MCF 10A (cell line): ENCODE measurements at regions not wholly inside any gene's neighbourhood (a gene's known extent, or its start where the extent isn't known, plus 50 kb on each side); places are given as distances from the start of the nearest gene placed in this dataset.

Experiments
- BruUV-seq: library from RNA; stranded (reverse); fragments of 400-500 nt; replicated peaks from 2 replicates; lab custom pipeline; 2021; lab: Mats Ljungman, UMichigan
- CTCF ChIA-PET: fragments of 300-600 bp; sonication (Branson Sonifier 250); formaldehyde crosslinking; extraction: SDS; loops from one replicate; lab custom pipeline; 2021; ENCODE audit warnings: antibody characterized with exemption, inconsistent platforms; lab: Yijun Ruan, JAX
- POLR2A ChIA-PET: fragments of 300-600, 350-650 bp; sonication (Branson Sonifier 250); formaldehyde crosslinking; extraction: SDS; loops from one replicate; lab custom pipeline; 2020; ENCODE audit warnings: antibody characterized with exemption, inconsistent platforms; lab: Yijun Ruan, JAX
- DNase-seq: peaks from one replicate; pipeline ENCODE4 v3.0.0-alpha.2; 2018; ENCODE audit not compliant: unreplicated experiment
- H3K27ac Mint-ChIP-seq: one replicate; pipeline ENCODE4 v1.8.0; 2022; ENCODE audit warnings: mild to moderate bottlenecking, low read depth, mixed read lengths; ENCODE audit not compliant: unreplicated experiment
- H3K27me3 Mint-ChIP-seq: one replicate; pipeline ENCODE4 v1.8.0; 2022; ENCODE audit warnings: mixed read lengths; ENCODE audit not compliant: insufficient read depth, unreplicated experiment
- H3K36me3 Mint-ChIP-seq: one replicate; pipeline ENCODE4 v1.8.0; 2022; ENCODE audit warnings: mild to moderate bottlenecking, moderate library complexity, mixed read lengths; ENCODE audit not compliant: insufficient read depth, unreplicated experiment
- H3K4me1 Mint-ChIP-seq: one replicate; pipeline ENCODE4 v1.8.0; 2022; ENCODE audit warnings: mixed read lengths; ENCODE audit not compliant: insufficient read depth, unreplicated experiment
- H3K4me3 Mint-ChIP-seq: one replicate; pipeline ENCODE4 v1.8.0; 2022; ENCODE audit warnings: mild to moderate bottlenecking, moderate library complexity, mixed read lengths; ENCODE audit not compliant: unreplicated experiment
- H3K9me3 Mint-ChIP-seq: one replicate; pipeline ENCODE4 v1.8.0; 2022; ENCODE audit warnings: mixed read lengths; ENCODE audit not compliant: unreplicated experiment
- intact Hi-C: fragments of 100-400 bp; cut with micrococcal nuclease; formaldehyde crosslinking; loops from 2 replicates; pipeline ENCODE4 v1.14.1; 2022
- TF ChIP-seq, protein P1 (sequence below): fragments of 200-600 bp; IDR thresholded peaks from one replicate; pipeline ENCODE4 v1.8.0; 2022; ENCODE audit warnings: antibody characterized with exemption, mild to moderate bottlenecking; ENCODE audit not compliant: unreplicated experiment

DNA sequence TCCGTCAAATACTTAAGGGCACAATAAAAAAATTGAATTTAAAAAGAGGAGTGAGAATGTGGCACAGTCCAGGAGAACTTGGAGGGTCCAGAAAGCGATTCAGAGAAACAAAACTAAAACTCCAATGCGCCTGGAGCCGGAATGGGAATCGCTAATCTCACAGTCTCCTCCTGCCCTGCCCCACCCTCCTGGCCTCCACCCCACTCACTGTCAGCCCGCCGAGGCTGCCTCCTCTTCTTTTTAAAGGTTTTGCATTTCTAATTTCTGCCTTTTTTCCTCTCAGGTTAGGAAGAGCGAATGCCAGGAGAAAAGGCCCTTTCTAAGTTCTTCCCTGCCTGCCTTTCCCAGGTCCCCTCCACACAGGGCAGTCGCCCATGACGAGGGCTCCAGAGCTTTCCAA, 135.3 kb downstream of the ZBTB18 start:
- Mint-ChIP-seq H3K36me3 (no peaks in the 10 kb centered on the region), H3K4me3 (no peak overlapping the region), H3K9me3 (peaks cover 14% of the 10 kb centered on the region), H3K27me3 (no peaks in the 10 kb centered on the region), H3K27ac (no peak overlapping the region), H3K4me1 (no peaks in the 10 kb centered on the region)
- DNase-seq = no peak
- TF ChIP-seq, protein P1, sequence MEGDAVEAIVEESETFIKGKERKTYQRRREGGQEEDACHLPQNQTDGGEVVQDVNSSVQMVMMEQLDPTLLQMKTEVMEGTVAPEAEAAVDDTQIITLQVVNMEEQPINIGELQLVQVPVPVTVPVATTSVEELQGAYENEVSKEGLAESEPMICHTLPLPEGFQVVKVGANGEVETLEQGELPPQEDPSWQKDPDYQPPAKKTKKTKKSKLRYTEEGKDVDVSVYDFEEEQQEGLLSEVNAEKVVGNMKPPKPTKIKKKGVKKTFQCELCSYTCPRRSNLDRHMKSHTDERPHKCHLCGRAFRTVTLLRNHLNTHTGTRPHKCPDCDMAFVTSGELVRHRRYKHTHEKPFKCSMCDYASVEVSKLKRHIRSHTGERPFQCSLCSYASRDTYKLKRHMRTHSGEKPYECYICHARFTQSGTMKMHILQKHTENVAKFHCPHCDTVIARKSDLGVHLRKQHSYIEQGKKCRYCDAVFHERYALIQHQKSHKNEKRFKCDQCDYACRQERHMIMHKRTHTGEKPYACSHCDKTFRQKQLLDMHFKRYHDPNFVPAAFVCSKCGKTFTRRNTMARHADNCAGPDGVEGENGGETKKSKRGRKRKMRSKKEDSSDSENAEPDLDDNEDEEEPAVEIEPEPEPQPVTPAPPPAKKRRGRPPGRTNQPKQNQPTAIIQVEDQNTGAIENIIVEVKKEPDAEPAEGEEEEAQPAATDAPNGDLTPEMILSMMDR = no peak
- BruUV-seq = no TSS peak
- intact Hi-C loops = no loop called here
- ChIA-PET CTCF (interaction anchor here (0.6 to 0.7 kb wide), 2 partner anchors 26 to 42 kb away, joined by 3 read pairs; no protein-coding TSS in a partner anchor), POLR2A (no interaction called here)

DNA sequence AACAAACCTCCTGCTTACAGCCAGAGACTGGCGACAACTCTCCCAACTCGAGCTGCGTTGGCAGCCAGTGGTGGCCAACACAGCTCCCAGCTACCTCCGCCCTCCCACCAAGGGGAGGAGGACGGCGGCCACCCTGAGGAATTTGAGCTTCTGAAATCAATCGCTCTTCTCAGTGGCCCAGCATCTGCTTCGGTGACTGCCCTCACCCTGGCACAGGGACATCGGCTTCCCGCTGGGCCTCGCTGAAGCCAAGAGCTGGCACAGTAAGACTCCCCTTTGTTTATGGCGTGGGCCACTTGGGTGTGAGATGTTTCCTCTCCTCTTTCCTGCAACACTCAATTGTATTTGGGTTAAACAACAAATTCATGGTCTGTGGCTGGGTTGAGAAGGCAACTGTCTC, 136.2 kb downstream of the ZBTB18 start:
- Mint-ChIP-seq H3K36me3 (no peaks in the 10 kb centered on the region), H3K4me3 (no peak overlapping the region), H3K27ac (no peak overlapping the region), H3K4me1 (no peaks in the 10 kb centered on the region), H3K27me3 (no peaks in the 10 kb centered on the region), H3K9me3 (peaks cover 14% of the 10 kb centered on the region)
- ChIA-PET POLR2A (no interaction called here), CTCF (interaction anchor here (0.7 kb wide), 1 partner anchor 25 kb away, joined by 3 read pairs; no protein-coding TSS in a partner anchor)
- TF ChIP-seq, protein P1 = no peak
- no peak for DNase-seq
- intact Hi-C loops = no loop called here
- no TSS peak for BruUV-seq

DNA sequence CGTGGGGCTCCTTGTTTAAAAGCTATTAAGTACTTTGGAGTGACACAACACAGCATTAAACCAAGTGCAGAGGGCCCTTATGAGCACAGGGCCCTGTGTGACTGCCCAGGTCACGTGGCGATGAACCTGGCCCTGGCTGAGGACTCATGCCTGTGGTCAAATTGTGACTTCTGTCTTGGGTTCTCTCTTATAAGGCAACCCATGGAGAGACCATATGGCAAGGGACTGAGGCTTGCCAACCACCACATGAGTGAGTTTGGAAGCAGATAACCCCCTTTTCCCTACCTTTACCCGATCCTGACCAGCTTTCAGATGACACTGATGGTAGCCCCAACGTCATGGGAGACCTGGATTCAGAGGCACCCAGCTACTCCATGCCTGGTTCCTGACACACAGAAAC, 140.5 kb downstream of the ZBTB18 start:
- Mint-ChIP-seq H3K27ac (no peak overlapping the region), H3K4me1 (no peaks in the 10 kb centered on the region), H3K4me3 (no peak overlapping the region), H3K9me3 (peaks cover 14% of the 10 kb centered on the region), H3K27me3 (no peaks in the 10 kb centered on the region), H3K36me3 (no peaks in the 10 kb centered on the region)
- ChIA-PET CTCF (interaction anchor here (1.1 kb wide), 1 partner anchor 15 kb away, joined by 3 read pairs; no protein-coding TSS in a partner anchor), POLR2A (interaction anchor here (0.6 to 0.8 kb wide), 2 partner anchors 9 to 548 kb away, joined by 4 to 6 read pairs; no protein-coding TSS in a partner anchor)
- no peak for DNase-seq
- intact Hi-C loops = no loop called here
- TF ChIP-seq, protein P1 = no peak
- no TSS peak for BruUV-seq

DNA sequence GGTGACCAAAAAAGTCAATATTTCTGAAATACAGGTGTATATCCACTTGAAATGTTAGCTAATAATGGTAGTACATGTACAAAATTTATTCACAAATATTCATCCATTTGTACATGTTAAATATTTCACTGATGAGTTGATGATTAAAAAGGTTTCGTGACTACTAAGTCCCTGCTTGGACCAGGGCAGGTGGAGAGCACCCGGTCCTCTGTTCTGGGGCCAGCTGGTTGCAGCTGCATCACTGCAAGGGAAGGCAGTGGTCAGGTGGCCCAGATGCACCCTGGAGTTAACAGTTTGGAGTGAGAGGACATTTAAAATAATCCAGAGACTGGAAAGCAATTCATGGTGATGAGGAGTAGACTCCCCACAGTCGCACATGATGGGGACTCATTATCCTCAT, 141.2 kb downstream of the ZBTB18 start:
- Mint-ChIP-seq H3K4me3 (no peak overlapping the region), H3K36me3 (no peaks in the 10 kb centered on the region), H3K9me3 (peaks cover 14% of the 10 kb centered on the region), H3K27ac (no peak overlapping the region), H3K27me3 (no peaks in the 10 kb centered on the region), H3K4me1 (no peaks in the 10 kb centered on the region)
- ChIA-PET CTCF (interaction anchor here (0.6 to 1.2 kb wide), 5 partner anchors 14 to 169 kb away, joined by 3 to 5 read pairs (median 3); no protein-coding TSS in a partner anchor), POLR2A (interaction anchor here (0.8 kb wide), 1 partner anchor 9 kb away, joined by 6 read pairs; no protein-coding TSS in a partner anchor)
- TF ChIP-seq, protein P1 = no peak
- BruUV-seq = no TSS peak
- intact Hi-C loops = no loop called here
- no peak for DNase-seq
